Fibroblast of lung (primary cell): ENCODE measurements at regions not wholly inside any gene's neighbourhood (a gene's known extent, or its start where the extent isn't known, plus 50 kb on each side); places are given as distances from the start of the nearest gene placed in this dataset.

Experiments used
- CTCF ChIP-seq, 2 donors: IDR thresholded peaks in 1 of 2; conservative IDR thresholded peaks in 1 of 2; 1 replicate in 1 of 2; 2 replicates in 1 of 2; pipeline ENCODE4 v1.5.1; 2011 to 2012; ENCODE audit warnings: low read length in 2 of 2, control low read depth in 1 of 2, inconsistent platforms in 1 of 2, low read depth in 1 of 2, mild to moderate bottlenecking in 1 of 2
- EZH2 ChIP-seq: IDR thresholded peaks from 2 replicates; pipeline ENCODE4 v1.5.1; 2012; ENCODE audit warnings: low read length, control low read depth, mild to moderate bottlenecking; ENCODE audit errors: missing control alignments

DNA sequence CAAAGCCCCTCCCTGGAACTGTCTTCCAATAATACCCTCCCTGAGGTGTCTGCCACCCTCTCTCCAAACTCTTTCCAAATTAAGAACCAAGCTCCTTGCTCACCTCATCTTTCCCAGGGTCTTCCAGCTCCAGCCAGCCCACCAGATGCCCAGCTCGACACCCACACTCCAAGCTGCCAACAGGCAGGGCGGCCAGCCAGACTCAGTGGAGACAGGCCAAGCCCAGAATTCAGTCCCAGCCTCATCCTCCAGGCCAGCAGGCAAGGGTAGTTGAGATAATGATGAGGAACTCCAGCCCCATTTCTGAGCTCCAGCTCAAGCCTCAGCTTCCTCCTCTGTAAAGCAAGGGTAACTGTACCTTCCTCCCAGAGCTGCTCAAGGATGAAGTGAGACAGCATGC is 132.9 kb downstream of the CHST1 start:
- TF ChIP-seq EZH2 (no peak), CTCF (conservative IDR thresholded peaks at IDR 0.05 in 1 of 2, IDR thresholded peaks at IDR 0.05 in 1 of 2; ENCODE audit: low read depth in 1 of 2, low read length in 2 of 2) (no peak)
